Thyroid gland (tissue), 4 donors: ENCODE measurements at regions not wholly inside any gene's neighbourhood (a gene's known extent, or its start where the extent isn't known, plus 50 kb on each side); places are given as distances from the start of the nearest gene placed in this dataset.

Experiments
- DNase-seq, 2 donors: peaks; one replicate each; pipeline ENCODE4 v3.0.0-alpha.2; 2019
- H3K27ac ChIP-seq, 3 donors: fragments of 200-600 bp; sonication (generic); 1 replicate in 2 of 3; 2 replicates in 1 of 3; pipeline ENCODE4 v1.5.1; 2016 to 2019; ENCODE audit warnings: mild to moderate bottlenecking in 1 of 3, moderate library complexity in 1 of 3
- H3K27me3 ChIP-seq: fragments of 200-600 bp; sonication (generic); one replicate; pipeline ENCODE4 v1.5.1; 2019
- H3K36me3 ChIP-seq, 2 donors: fragments of 200-600 bp; sonication (generic); one replicate each; pipeline ENCODE4 v1.5.1; 2016 to 2019
- H3K4me1 ChIP-seq, 2 donors: fragments of 200-600 bp; sonication (generic); one replicate each; pipeline ENCODE4 v1.5.1; 2017 to 2019
- H3K4me3 ChIP-seq, 3 donors: fragments of 200-600 bp; sonication (generic); replicated peaks in 1 of 3; 1 replicate in 2 of 3; 2 replicates in 1 of 3; pipeline ENCODE4 v1.5.1; 2016; ENCODE audit warnings: mild to moderate bottlenecking in 1 of 3
- H3K9me3 ChIP-seq: fragments of 200-600 bp; sonication (generic); one replicate; pipeline ENCODE4 v1.5.1; 2017
- CTCF ChIP-seq, 6 experiments: fragments of 200-600 bp in 3 of 6; fragments of 450-650 bp in 3 of 6; sonication (generic) in 3 of 6; IDR thresholded peaks; one replicate each; pipeline ENCODE4 v1.5.1; 2016 to 2019; ENCODE audit warnings: antibody characterized with exemption in 6 of 6, mild to moderate bottlenecking in 2 of 6, inconsistent platforms in 1 of 6, moderate library complexity in 1 of 6
- POLR2A ChIP-seq, 2 donors: fragments of 450-650 bp; IDR thresholded peaks; one replicate each; pipeline ENCODE4 v1.6.1; 2017; ENCODE audit warnings: antibody characterized with exemption in 2 of 2, mild to moderate bottlenecking in 2 of 2, moderate library complexity in 1 of 2
- WGBS, 2 donors: methylation state at CpG; one replicate each; pipeline ENCODE4 v1.1.5; 2017; 5-methylcytosine and 5-hydroxymethylcytosine counted together
- intact Hi-C: fragments of 100-400 bp; cut with DNase I; formaldehyde crosslinking; loops from one replicate; pipeline ENCODE4 v1.15.1; 2023

GRCh38 chr2:235134420-235134819 is 182.6 kb downstream of the SH3BP4 start:
- Histone ChIP-seq H3K4me3 (no peak overlapping the region), H3K9me3 (no peaks in the 10 kb centered on the region), H3K27me3 (no peaks in the 10 kb centered on the region), H3K27ac (no peak overlapping the region), H3K36me3 (no peaks in the 10 kb centered on the region), H3K4me1 (no peaks in the 10 kb centered on the region)
- intact Hi-C loops = loop anchor here (10.0 kb wide), 1 partner anchor 610 kb away; no protein-coding TSS in a partner anchor
- 90% methylated on average over 3 of the region's 3 CpGs for WGBS, 2 donors
- no peak for DNase-seq
- no peak for TF ChIP-seq POLR2A (IDR thresholded peaks at IDR 0.05)
- no peak for TF ChIP-seq CTCF (IDR thresholded peaks at IDR 0.05)

- WGBS, 2 donors = 88 to 93% methylated on average over 4 of the region's 4 CpGs
- Histone ChIP-seq H3K9me3 (no peaks in the 10 kb centered on the region), H3K4me3 (no peak overlapping the region), H3K4me1 (no peaks in the 10 kb centered on the region), H3K27me3 (no peaks in the 10 kb centered on the region), H3K27ac (no peak overlapping the region), H3K36me3 (no peaks in the 10 kb centered on the region)
- intact Hi-C loops = loop anchor here (5.0 to 10.0 kb wide), 2 partner anchors 457 to 609 kb away; no protein-coding TSS in a partner anchor
- no peak for DNase-seq
- no peak for TF ChIP-seq CTCF (IDR thresholded peaks at IDR 0.05)
- no peak for TF ChIP-seq POLR2A (IDR thresholded peaks at IDR 0.05)
Measured at GRCh38 chr2:235135195-235135965, 183.6 kb downstream of the SH3BP4 start.

GRCh38 chr2:235135990-235136561 is 184.3 kb downstream of the SH3BP4 start:
- WGBS, 2 donors = 38 to 44% methylated on average over 19 of the region's 19 CpGs
- no peaks in the 10 kb centered on the region for H3K27me3 ChIP-seq
- H3K9me3 ChIP-seq = no peaks in the 10 kb centered on the region
- peak; percentile 80 to 84 for DNase-seq
- H3K4me3 ChIP-seq = no peak overlapping the region
- intact Hi-C loops = loop anchor here (5.0 to 10.0 kb wide), 2 partner anchors 456 to 609 kb away; no protein-coding TSS in a partner anchor
- H3K27ac ChIP-seq = no peak overlapping the region
- H3K36me3 ChIP-seq = no peaks in the 10 kb centered on the region
- peak; percentile 52 to 80 (median 70) for TF ChIP-seq CTCF (IDR thresholded peaks at IDR 0.05)
- no peak for TF ChIP-seq POLR2A (IDR thresholded peaks at IDR 0.05)
- H3K4me1 ChIP-seq = no peaks in the 10 kb centered on the region

- TF ChIP-seq POLR2A (IDR thresholded peaks at IDR 0.05) (no peak), CTCF (IDR thresholded peaks at IDR 0.05) (no peak)
- Histone ChIP-seq H3K36me3 (no peaks in the 10 kb centered on the region), H3K27me3 (no peaks in the 10 kb centered on the region), H3K4me1 (no peaks in the 10 kb centered on the region), H3K4me3 (no peak overlapping the region), H3K27ac (no peak overlapping the region), H3K9me3 (no peaks in the 10 kb centered on the region)
- 80 to 90% methylated on average over 10 of the region's 10 CpGs for WGBS, 2 donors
- DNase-seq = no peak
- intact Hi-C loops = loop anchor here (5.0 to 10.0 kb wide), 2 partner anchors 454 to 606 kb away; no protein-coding TSS in a partner anchor
Measured at GRCh38 chr2:235138339-235138738, 186.5 kb downstream of the SH3BP4 start.
